ENCODE measurements at regions not wholly inside any gene's neighbourhood (a gene's known extent, or its start where the extent isn't known, plus 50 kb on each side); places are given as distances from the start of the nearest gene placed in this dataset.
"Not testable (repeated sequence)": the region's sequence is repeated elsewhere in the genome, so short reads cannot be mapped to it uniquely, and the experiment has no call there.

- no peak for DNase-seq
Observed at GRCh38 chr2:204145791-204146190, 209.2 kb downstream of the ICOS start.

GRCh38 chr2:204147040-204147439, 210.5 kb downstream of the ICOS start:
- DNase-seq, result not testable (repeated sequence)

- no peak for DNase-seq
Observed at GRCh38 chr2:204150721-204151120, 214.2 kb downstream of the ICOS start.

GRCh38 chr2:204152616-204153015, 216.1 kb downstream of the ICOS start:
- no peak for DNase-seq

GRCh38 chr2:204154863-204155262, 218.3 kb downstream of the ICOS start:
- no peak for DNase-seq

GRCh38 chr2:204156456-204156855, 219.9 kb downstream of the ICOS start:
- DNase-seq, result no peak

- no peak for DNase-seq
Observed at GRCh38 chr2:204157684-204158083, 221.1 kb downstream of the ICOS start.

GRCh38 chr2:204159526-204159925, 223.0 kb downstream of the ICOS start:
- no peak for DNase-seq

- no peak for DNase-seq
Observed at GRCh38 chr2:204160989-204161388, 224.4 kb downstream of the ICOS start.

GRCh38 chr2:204161886-204162285, 225.3 kb downstream of the ICOS start:
- no peak for DNase-seq

GRCh38 chr2:204166961-204167360, 230.4 kb downstream of the ICOS start:
- no peak for DNase-seq

- DNase-seq, result not testable (repeated sequence)
Observed at GRCh38 chr2:204167670-204168069, 231.1 kb downstream of the ICOS start.

GRCh38 chr2:204170411-204170810, 233.8 kb downstream of the ICOS start:
- no peak for DNase-seq

- no peak for DNase-seq
Observed at GRCh38 chr2:204171432-204172144, 235.0 kb downstream of the ICOS start.

- no peak for DNase-seq
Observed at GRCh38 chr2:204172145-204172600, 235.6 kb downstream of the ICOS start.

- no peak for DNase-seq
Observed at GRCh38 chr2:204174034-204174433, 237.5 kb downstream of the ICOS start.

- DNase-seq, result no peak
Observed at GRCh38 chr2:204175552-204176271, 239.1 kb downstream of the ICOS start.

GRCh38 chr2:204176306-204176705, 239.7 kb downstream of the ICOS start:
- no peak for DNase-seq

- DNase-seq, result no peak
Observed at GRCh38 chr2:204177251-204177976, 240.9 kb downstream of the ICOS start.

- DNase-seq, result no peak
Observed at GRCh38 chr2:204177977-204178522, 241.5 kb downstream of the ICOS start.

- DNase-seq, result no peak
Observed at GRCh38 chr2:204180649-204181048, 244.1 kb downstream of the ICOS start.

GRCh38 chr2:204183608-204184007, 247.0 kb downstream of the ICOS start:
- DNase-seq, result no peak

GRCh38 chr2:204184226-204184625, 247.7 kb downstream of the ICOS start:
- no peak for DNase-seq
